Duodenal mucosa (tissue), 2 donors: ENCODE measurements at regions not wholly inside any gene's neighbourhood (a gene's known extent, or its start where the extent isn't known, plus 50 kb on each side); places are given as distances from the start of the nearest gene placed in this dataset.
"Not testable (repeated sequence)": the region's sequence is repeated elsewhere in the genome, so short reads cannot be mapped to it uniquely, and the experiment has no call there.

ENCODE experiments used
- H3K27ac ChIP-seq: one replicate; pipeline ENCODE4 v1.7.0; 2013; ENCODE audit warnings: low read depth, low read length
- H3K27me3 ChIP-seq, 2 donors: one replicate each; pipeline ENCODE4 v1.7.0; 2013; ENCODE audit warnings: low read length in 2 of 2, control low read depth in 1 of 2; ENCODE audit not compliant: insufficient read depth in 2 of 2, control insufficient read depth in 1 of 2
- H3K36me3 ChIP-seq, 2 donors: one replicate each; pipeline ENCODE4 v1.7.0; 2013; ENCODE audit warnings: low read length in 2 of 2, control low read depth in 1 of 2; ENCODE audit not compliant: insufficient read depth in 2 of 2, control insufficient read depth in 1 of 2
- H3K4me1 ChIP-seq, 2 donors: one replicate each; pipeline ENCODE4 v1.7.0; 2013; ENCODE audit warnings: low read length in 2 of 2, control low read depth in 1 of 2; ENCODE audit not compliant: insufficient read depth in 2 of 2, control insufficient read depth in 1 of 2
- H3K4me3 ChIP-seq, 2 donors: one replicate each; pipeline ENCODE4 v1.7.0; 2013; ENCODE audit warnings: low read length in 2 of 2, low read depth in 1 of 2
- H3K9ac ChIP-seq, 2 donors: one replicate each; pipeline ENCODE4 v1.7.0; 2013; ENCODE audit warnings: low read length in 2 of 2, low read depth in 1 of 2
- H3K9me3 ChIP-seq, 2 donors: one replicate each; pipeline ENCODE4 v1.7.0; 2013; ENCODE audit warnings: low read length in 2 of 2, control low read depth in 1 of 2; ENCODE audit not compliant: control insufficient read depth in 1 of 2

DNA sequence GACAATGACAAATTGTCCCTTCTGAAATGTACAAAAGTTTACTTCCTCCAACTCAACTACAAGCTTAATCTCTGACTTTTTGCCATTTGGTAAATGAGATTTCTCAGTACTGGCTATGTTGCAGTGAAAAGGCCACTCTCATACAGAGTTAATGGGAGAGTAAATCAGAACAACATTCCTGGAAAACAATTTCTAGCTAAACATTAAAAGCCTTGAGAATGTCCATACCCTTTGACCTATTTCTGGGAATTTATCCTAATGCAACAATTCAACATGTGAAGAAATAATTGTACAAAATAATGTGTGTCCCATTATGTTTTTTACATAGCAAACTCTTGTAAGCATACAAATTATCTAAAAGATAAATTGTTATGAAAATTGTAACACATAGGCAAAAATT, 56.3 kb upstream of the SPEF2 start:
- no peaks in the 10 kb centered on the region for H3K36me3 ChIP-seq
- no peak overlapping the region for H3K9ac ChIP-seq
- H3K4me3 ChIP-seq: no peak overlapping the region
- no peaks in the 10 kb centered on the region for H3K27me3 ChIP-seq
- no peaks in the 10 kb centered on the region for H3K4me1 ChIP-seq
- peaks cover 4 to 5% of the 10 kb centered on the region in 2 donors for H3K9me3 ChIP-seq
- H3K27ac ChIP-seq: no peak overlapping the region

DNA sequence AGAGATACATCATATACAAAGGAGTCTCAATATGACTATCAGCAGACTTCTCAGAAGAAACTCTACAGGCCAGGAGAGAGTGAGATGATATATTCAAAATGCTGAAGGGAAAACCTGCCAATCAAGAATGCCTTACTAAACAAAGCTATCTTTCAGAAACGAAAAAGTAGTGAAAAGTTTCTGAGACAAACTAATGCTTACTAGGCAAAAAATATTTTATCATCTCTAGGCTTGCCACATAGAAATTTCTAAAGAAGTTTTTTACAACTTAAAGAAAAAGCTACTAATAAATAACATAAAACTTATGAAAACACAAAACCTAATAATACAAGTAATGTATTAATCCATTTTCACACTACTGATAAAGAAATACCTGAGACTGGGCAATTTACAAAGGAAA, 59.9 kb upstream of the SPEF2 start:
- H3K9me3 ChIP-seq: peaks cover 3 to 4% of the 10 kb centered on the region in 2 donors
- no peaks in the 10 kb centered on the region for H3K4me1 ChIP-seq
- H3K36me3 ChIP-seq: no peaks in the 10 kb centered on the region
- no peaks in the 10 kb centered on the region for H3K27me3 ChIP-seq
- H3K27ac ChIP-seq: no peak overlapping the region
- H3K4me3 ChIP-seq: no peak overlapping the region
- H3K9ac ChIP-seq: no peak overlapping the region

DNA sequence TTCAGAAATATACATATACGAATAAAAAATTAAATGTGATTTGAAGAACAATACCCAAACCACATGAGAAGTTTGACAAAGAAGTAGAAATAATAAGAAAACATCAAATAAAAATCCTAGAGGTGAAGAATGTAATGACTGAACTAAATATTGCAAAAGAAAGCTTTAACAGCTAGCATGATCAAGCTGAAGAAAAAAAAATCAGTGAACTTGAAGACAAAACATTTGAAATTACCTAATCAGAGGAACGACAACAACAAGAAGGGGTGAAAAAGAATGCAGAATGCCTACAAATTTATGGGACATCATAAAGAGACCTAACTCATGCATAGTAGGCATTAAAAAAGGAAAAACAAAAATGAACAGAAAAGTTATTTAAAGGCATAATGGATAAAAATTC, 60.5 kb upstream of the SPEF2 start:
- H3K4me3 ChIP-seq: no peak overlapping the region
- H3K27ac ChIP-seq: no peak overlapping the region
- H3K36me3 ChIP-seq: no peaks in the 10 kb centered on the region
- H3K9ac ChIP-seq: no peak overlapping the region
- H3K9me3 ChIP-seq: peaks cover 3 to 4% of the 10 kb centered on the region in 2 donors
- no peaks in the 10 kb centered on the region for H3K4me1 ChIP-seq
- no peaks in the 10 kb centered on the region for H3K27me3 ChIP-seq

DNA sequence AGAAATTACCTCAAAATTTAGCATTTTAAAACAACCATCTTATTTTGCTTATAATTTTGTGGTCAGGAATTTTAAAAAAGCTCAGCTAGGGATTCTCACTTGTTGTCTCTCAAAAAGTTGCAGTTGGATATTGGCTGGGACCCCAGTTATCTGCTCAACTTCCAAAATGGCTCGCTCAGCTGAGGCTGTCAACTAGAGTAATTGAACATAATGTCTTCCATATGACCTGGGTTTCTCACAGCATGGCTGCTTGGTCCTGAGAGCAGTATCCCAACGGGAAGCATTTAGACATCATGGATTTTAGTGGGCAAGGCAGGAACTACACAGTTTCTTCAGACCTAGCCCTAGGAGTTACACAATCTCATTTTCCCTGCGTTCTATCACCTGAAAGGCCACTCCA, 63.6 kb upstream of the SPEF2 start:
- no peak overlapping the region for H3K9ac ChIP-seq
- no peaks in the 10 kb centered on the region for H3K36me3 ChIP-seq
- no peaks in the 10 kb centered on the region for H3K4me1 ChIP-seq
- peaks cover 3 to 4% of the 10 kb centered on the region in 2 donors for H3K9me3 ChIP-seq
- no peaks in the 10 kb centered on the region for H3K27me3 ChIP-seq
- H3K27ac ChIP-seq: no peak overlapping the region
- H3K4me3 ChIP-seq: no peak overlapping the region

DNA sequence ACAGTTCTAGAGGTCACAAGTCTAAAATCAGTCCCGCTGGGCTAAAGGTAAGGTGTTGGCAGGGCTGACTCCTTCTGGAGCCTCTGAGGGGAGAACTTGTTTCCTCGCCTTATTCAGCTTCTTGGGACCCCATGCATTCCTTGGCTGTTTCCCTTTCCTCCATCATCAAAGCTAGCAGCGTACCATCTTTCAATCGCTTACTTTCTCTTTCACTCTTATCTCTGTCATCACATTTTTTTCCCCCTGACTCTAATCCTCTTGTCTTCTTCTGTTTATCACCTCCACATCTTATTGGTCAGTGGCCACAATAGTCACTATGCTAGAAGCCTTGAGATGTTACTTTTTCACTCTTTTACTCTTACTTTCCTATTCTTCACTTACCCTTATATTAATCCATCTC, 72.5 kb upstream of the SPEF2 start:
- no peaks in the 10 kb centered on the region for H3K9me3 ChIP-seq
- no peaks in the 10 kb centered on the region for H3K36me3 ChIP-seq
- no peak overlapping the region for H3K27ac ChIP-seq
- H3K4me3 ChIP-seq: no peak overlapping the region
- no peaks in the 10 kb centered on the region for H3K27me3 ChIP-seq
- H3K4me1 ChIP-seq: no peaks in the 10 kb centered on the region
- H3K9ac ChIP-seq: no peak overlapping the region

DNA sequence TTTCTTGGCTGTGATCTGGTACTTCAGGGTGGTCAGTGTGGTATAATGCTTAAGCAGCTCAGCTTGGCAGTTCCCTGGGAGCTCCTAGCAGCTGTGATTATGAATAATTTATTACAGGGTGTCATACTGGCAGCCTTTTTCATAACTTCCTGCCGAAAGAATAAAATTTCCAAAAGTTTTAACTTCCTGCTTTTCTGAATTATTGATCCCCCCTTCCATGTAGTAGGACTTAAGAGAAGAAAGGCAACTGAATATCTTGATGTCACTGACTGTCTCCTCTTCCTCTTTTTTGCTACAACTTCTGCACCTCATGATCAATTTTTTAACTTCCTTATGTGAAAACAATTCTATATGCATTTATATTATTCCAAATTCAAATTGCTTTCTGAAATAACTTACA, 74.3 kb upstream of the SPEF2 start:
- no peak overlapping the region for H3K27ac ChIP-seq
- no peaks in the 10 kb centered on the region for H3K4me1 ChIP-seq
- H3K36me3 ChIP-seq: no peaks in the 10 kb centered on the region
- H3K9ac ChIP-seq: no peak overlapping the region
- no peak overlapping the region for H3K4me3 ChIP-seq
- no peaks in the 10 kb centered on the region for H3K9me3 ChIP-seq
- no peaks in the 10 kb centered on the region for H3K27me3 ChIP-seq

GRCh38 chr5:35540002-35540401, 77.7 kb upstream of the SPEF2 start:
- Histone ChIP-seq H3K36me3 (no peaks in the 10 kb centered on the region), H3K4me3 (no peak overlapping the region), H3K4me1 (no peaks in the 10 kb centered on the region), H3K9me3 (no peaks in the 10 kb centered on the region), H3K27me3 (no peaks in the 10 kb centered on the region), H3K27ac (no peak overlapping the region), H3K9ac (no peak overlapping the region)

GRCh38 chr5:35538198-35538931, 79.3 kb upstream of the SPEF2 start:
- H3K9ac ChIP-seq: no peak overlapping the region
- no peaks in the 10 kb centered on the region for H3K36me3 ChIP-seq
- no peak overlapping the region for H3K4me3 ChIP-seq
- H3K4me1 ChIP-seq: no peaks in the 10 kb centered on the region
- no peak overlapping the region for H3K27ac ChIP-seq
- no peaks in the 10 kb centered on the region for H3K9me3 ChIP-seq
- no peaks in the 10 kb centered on the region for H3K27me3 ChIP-seq

- no peak overlapping the region for H3K4me3 ChIP-seq
- no peaks in the 10 kb centered on the region for H3K36me3 ChIP-seq
- no peaks in the 10 kb centered on the region for H3K4me1 ChIP-seq
- H3K27me3 ChIP-seq: no peaks in the 10 kb centered on the region
- H3K9me3 ChIP-seq: no peaks in the 10 kb centered on the region
- H3K9ac ChIP-seq: no peak overlapping the region
- H3K27ac ChIP-seq: no peak overlapping the region
Observed at GRCh38 chr5:35533156-35533555, 84.5 kb upstream of the SPEF2 start.

DNA sequence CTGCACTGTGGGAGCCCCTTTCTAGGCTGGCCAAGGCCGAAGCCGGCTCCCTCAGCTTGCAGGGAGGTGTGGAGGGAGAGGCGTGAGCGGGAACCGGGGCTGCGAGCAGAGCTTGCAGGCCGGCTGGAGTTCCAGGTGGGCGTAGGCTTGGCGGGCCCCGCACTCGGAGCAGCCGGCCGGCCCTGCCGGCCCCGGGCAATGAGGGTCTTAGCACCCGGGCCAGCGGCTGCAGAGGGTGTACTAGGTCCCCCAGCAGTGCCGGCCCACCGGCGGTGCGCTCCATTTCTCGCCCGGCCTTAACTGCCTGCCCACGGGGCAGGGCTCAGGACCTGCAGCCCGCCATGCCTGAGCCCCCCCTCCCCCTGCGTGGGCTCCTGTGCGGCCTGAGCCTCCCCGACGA, 86.1 kb upstream of the SPEF2 start:
- not testable (repeated sequence) for H3K4me1 ChIP-seq, H3K36me3 ChIP-seq, H3K9me3 ChIP-seq, H3K27me3 ChIP-seq, H3K4me3 ChIP-seq, H3K9ac ChIP-seq, H3K27ac ChIP-seq

GRCh38 chr5:35518104-35518503, 99.6 kb upstream of the SPEF2 start:
- Histone ChIP-seq H3K4me3 (no peak overlapping the region), H3K36me3 (no peaks in the 10 kb centered on the region), H3K9me3 (no peaks in the 10 kb centered on the region), H3K27ac (no peak overlapping the region), H3K27me3 (no peaks in the 10 kb centered on the region), H3K9ac (no peak overlapping the region), H3K4me1 (no peaks in the 10 kb centered on the region)
